Keratinocyte (primary cell): ENCODE measurements at regions not wholly inside any gene's neighbourhood (a gene's known extent, or its start where the extent isn't known, plus 50 kb on each side); places are given as distances from the start of the nearest gene placed in this dataset.
"Not testable (repeated sequence)": the region's sequence is repeated elsewhere in the genome, so short reads cannot be mapped to it uniquely, and the experiment has no call there.

Source experiments
- EZH2 ChIP-seq: IDR thresholded peaks from one replicate; pipeline ENCODE4 v1.6.1; 2012; ENCODE audit warnings: inconsistent platforms, mild to moderate bottlenecking, low read length, moderate library complexity
- TF ChIP-seq, protein P1 (sequence below), 3 experiments: IDR thresholded peaks in 1 of 3; conservative IDR thresholded peaks in 1 of 3; optimal IDR thresholded peaks in 1 of 3; 2 replicates in 2 of 3; 3 replicates in 1 of 3; pipeline versions ENCODE3 to v1.5.1; 2011; ENCODE audit warnings: low read length in 3 of 3, mild to moderate bottlenecking in 3 of 3, moderate library complexity in 2 of 3, control low read depth in 1 of 3, inconsistent platforms in 1 of 3; ENCODE audit not compliant: insufficient read depth in 2 of 3; ENCODE audit errors: extremely low read depth in 1 of 3

DNA sequence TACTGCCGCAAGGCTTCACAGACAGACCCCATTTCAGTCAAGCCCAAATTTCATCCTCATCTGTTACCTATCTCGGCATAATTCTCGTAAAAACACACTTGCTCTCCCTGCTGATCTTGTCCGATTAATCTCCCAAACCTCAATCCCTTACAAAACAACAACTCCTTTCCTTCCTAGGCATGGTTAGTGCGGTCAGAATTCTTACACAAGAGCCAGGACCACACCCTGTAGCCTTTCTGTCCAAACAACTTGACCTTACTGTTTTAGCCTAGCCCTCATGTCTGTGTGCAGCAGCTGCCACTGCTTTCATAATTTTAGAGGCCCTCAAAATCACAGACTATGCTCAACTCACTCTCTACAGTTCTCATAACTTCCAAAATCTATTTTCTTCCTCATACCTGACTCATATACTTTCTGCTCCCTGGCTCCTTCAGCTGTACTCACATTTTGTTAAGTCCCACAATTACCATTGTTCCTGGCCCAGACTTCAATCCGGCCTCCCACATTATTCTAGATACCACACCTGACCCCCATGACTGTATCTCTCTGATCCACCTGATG is 227.5 kb upstream of the DUSP10 start:
- TF ChIP-seq, protein P1, sequence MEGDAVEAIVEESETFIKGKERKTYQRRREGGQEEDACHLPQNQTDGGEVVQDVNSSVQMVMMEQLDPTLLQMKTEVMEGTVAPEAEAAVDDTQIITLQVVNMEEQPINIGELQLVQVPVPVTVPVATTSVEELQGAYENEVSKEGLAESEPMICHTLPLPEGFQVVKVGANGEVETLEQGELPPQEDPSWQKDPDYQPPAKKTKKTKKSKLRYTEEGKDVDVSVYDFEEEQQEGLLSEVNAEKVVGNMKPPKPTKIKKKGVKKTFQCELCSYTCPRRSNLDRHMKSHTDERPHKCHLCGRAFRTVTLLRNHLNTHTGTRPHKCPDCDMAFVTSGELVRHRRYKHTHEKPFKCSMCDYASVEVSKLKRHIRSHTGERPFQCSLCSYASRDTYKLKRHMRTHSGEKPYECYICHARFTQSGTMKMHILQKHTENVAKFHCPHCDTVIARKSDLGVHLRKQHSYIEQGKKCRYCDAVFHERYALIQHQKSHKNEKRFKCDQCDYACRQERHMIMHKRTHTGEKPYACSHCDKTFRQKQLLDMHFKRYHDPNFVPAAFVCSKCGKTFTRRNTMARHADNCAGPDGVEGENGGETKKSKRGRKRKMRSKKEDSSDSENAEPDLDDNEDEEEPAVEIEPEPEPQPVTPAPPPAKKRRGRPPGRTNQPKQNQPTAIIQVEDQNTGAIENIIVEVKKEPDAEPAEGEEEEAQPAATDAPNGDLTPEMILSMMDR (optimal IDR thresholded peaks at IDR 0.05 in 1 of 3, IDR thresholded peaks at IDR 0.05 in 1 of 3, conservative IDR thresholded peaks at IDR 0.05 in 1 of 3; ENCODE audit: extremely low read depth in 1 of 3, insufficient read depth in 2 of 3, low read length in 3 of 3), result not testable (repeated sequence)
- TF ChIP-seq EZH2, result not testable (repeated sequence)
